OCI-LY1 (cell line): ENCODE measurements at regions not wholly inside any gene's neighbourhood (a gene's known extent, or its start where the extent isn't known, plus 50 kb on each side); places are given as distances from the start of the nearest gene placed in this dataset.

Experiments
- H2AFZ ChIP-seq: fragments of 200-600 bp; sonication (generic), shearing (Covaris generic); 2 replicates; pipeline ENCODE4 v1.6.0; 2014; ENCODE audit warnings: antibody characterized with exemption, mild to moderate bottlenecking, low read length
- H3F3A ChIP-seq: fragments of 200-600 bp; sonication (generic), shearing (Covaris generic); 2 replicates; pipeline ENCODE4 v1.6.0; 2014; ENCODE audit warnings: mild to moderate bottlenecking, antibody characterized with exemption, low read length, moderate library complexity; ENCODE audit not compliant: insufficient read depth
- H3K27ac ChIP-seq: fragments of 200-600 bp; sonication (generic); 2 replicates; pipeline ENCODE4 v1.5.1; 2014; ENCODE audit warnings: low read length, mixed run types, mild to moderate bottlenecking, low read depth; ENCODE audit not compliant: poor library complexity, severe bottlenecking
- H3K27me3 ChIP-seq: fragments of 200-600 bp; sonication (generic); 2 replicates; pipeline ENCODE4 v1.6.0; 2014; ENCODE audit warnings: antibody characterized with exemption, mild to moderate bottlenecking, low read length, moderate library complexity; ENCODE audit not compliant: insufficient read depth
- H3K36me3 ChIP-seq: fragments of 200-600 bp; sonication (generic); 2 replicates; pipeline ENCODE4 v1.6.1; 2014; ENCODE audit warnings: mild to moderate bottlenecking, antibody characterized with exemption, low read length, moderate library complexity, mixed read lengths; ENCODE audit not compliant: insufficient read depth
- H3K4me1 ChIP-seq: fragments of 200-600 bp; sonication (generic); 2 replicates; pipeline ENCODE4 v1.5.1; 2014; ENCODE audit warnings: mild to moderate bottlenecking, low read length, moderate library complexity; ENCODE audit not compliant: insufficient read depth, severe bottlenecking
- H3K4me2 ChIP-seq: fragments of 200-600 bp; sonication (generic), shearing (Covaris generic); 2 replicates; pipeline ENCODE4 v1.6.1; 2014; ENCODE audit warnings: low read length
- H3K4me3 ChIP-seq: fragments of 200-600 bp; sonication (generic); 2 replicates; pipeline ENCODE4 v1.5.1; 2014; ENCODE audit warnings: low read length, low read depth, mild to moderate bottlenecking, mixed read lengths; ENCODE audit not compliant: poor library complexity, severe bottlenecking
- H3K79me2 ChIP-seq: fragments of 200-600 bp; shearing (Covaris generic); 2 replicates; pipeline ENCODE4 v1.6.1; 2016; ENCODE audit warnings: mixed run types, low read length, mixed read lengths; ENCODE audit not compliant: insufficient read depth
- H3K9ac ChIP-seq: fragments of 200-600 bp; sonication (generic), shearing (Covaris generic); 2 replicates; pipeline ENCODE4 v1.6.1; 2014; ENCODE audit warnings: mild to moderate bottlenecking, low read length, mixed read lengths
- H3K9me2 ChIP-seq: fragments of 200-600 bp; sonication (generic), shearing (Covaris generic); 2 replicates; pipeline ENCODE4 v1.6.1; 2014; ENCODE audit warnings: low read depth, mild to moderate bottlenecking, low read length, mixed read lengths
- H3K9me3 ChIP-seq: fragments of 200-600 bp; shearing (Covaris generic); 2 replicates; pipeline ENCODE4 v1.6.1; 2014; ENCODE audit warnings: low read length, mixed read lengths
- H4K20me1 ChIP-seq: fragments of 200-600 bp; sonication (generic), shearing (Covaris generic); 2 replicates; pipeline ENCODE4 v1.6.0; 2016; ENCODE audit warnings: mild to moderate bottlenecking, low read length; ENCODE audit not compliant: insufficient read depth
- CTCF ChIP-seq: fragments of 200-600 bp; sonication (generic), shearing (Covaris generic); IDR thresholded peaks from 2 replicates; pipeline ENCODE4 v1.5.1; 2017; ENCODE audit warnings: mild to moderate bottlenecking, antibody characterized with exemption, low read length, moderate library complexity, mixed read lengths
- EZH2 ChIP-seq: fragments of 200-600 bp; sonication (generic), shearing (Covaris generic); IDR thresholded peaks from 2 replicates; pipeline ENCODE4 v1.8.0; 2017; ENCODE audit warnings: borderline replicate concordance, mixed run types, mild to moderate bottlenecking, antibody characterized with exemption, low read length, moderate library complexity, mixed read lengths

- Histone ChIP-seq H3K27ac (no peak overlapping the region), H4K20me1 (no peaks in the 10 kb centered on the region), H3F3A (no peaks in the 10 kb centered on the region), H3K9ac (no peak overlapping the region), H2AFZ (no peak overlapping the region), H3K4me3 (no peak overlapping the region), H3K79me2 (no peaks in the 10 kb centered on the region), H3K27me3 (no peaks in the 10 kb centered on the region), H3K36me3 (no peaks in the 10 kb centered on the region), H3K9me3 (no peaks in the 10 kb centered on the region), H3K4me1 (no peaks in the 10 kb centered on the region), H3K9me2 (no peaks in the 10 kb centered on the region), H3K4me2 (no peak overlapping the region)
- TF ChIP-seq CTCF, result no peak
- TF ChIP-seq EZH2, result no peak
These were observed 373.8 kb upstream of the SYT4 start for GRCh38 chr18:43651057-43651456.

GRCh38 chr18:43656547-43656946 lies 379.3 kb upstream of the SYT4 start:
- Histone ChIP-seq H2AFZ (no peak overlapping the region), H3K9ac (no peak overlapping the region), H3F3A (no peaks in the 10 kb centered on the region), H3K4me1 (no peaks in the 10 kb centered on the region), H4K20me1 (no peaks in the 10 kb centered on the region), H3K27ac (no peak overlapping the region), H3K27me3 (no peaks in the 10 kb centered on the region), H3K9me3 (no peaks in the 10 kb centered on the region), H3K36me3 (no peaks in the 10 kb centered on the region), H3K4me2 (no peak overlapping the region), H3K9me2 (no peaks in the 10 kb centered on the region), H3K4me3 (no peak overlapping the region), H3K79me2 (no peaks in the 10 kb centered on the region)
- TF ChIP-seq EZH2 (no peak), CTCF (no peak)

GRCh38 chr18:43661570-43661969 lies 384.3 kb upstream of the SYT4 start:
- Histone ChIP-seq H3K4me1 (no peaks in the 10 kb centered on the region), H3K36me3 (no peaks in the 10 kb centered on the region), H3K4me3 (no peak overlapping the region), H3K27ac (no peak overlapping the region), H3K4me2 (no peak overlapping the region), H3K9me2 (no peaks in the 10 kb centered on the region), H3K79me2 (no peaks in the 10 kb centered on the region), H3K9ac (no peak overlapping the region), H2AFZ (no peak overlapping the region), H4K20me1 (no peaks in the 10 kb centered on the region), H3K9me3 (no peaks in the 10 kb centered on the region), H3F3A (no peaks in the 10 kb centered on the region), H3K27me3 (no peaks in the 10 kb centered on the region)
- TF ChIP-seq CTCF (peak; percentile 35; the same call in 1 of the 2 replicates), EZH2 (no peak)
